HG03565 (cell line): ENCODE measurements at regions not wholly inside any gene's neighbourhood (a gene's known extent, or its start where the extent isn't known, plus 50 kb on each side); places are given as distances from the start of the nearest gene placed in this dataset.

Experiments used
- ATAC-seq: cut with Tn5 transposase; IDR thresholded peaks from one replicate; pipeline ENCODE4 v1.9.1; 2021; ENCODE audit warnings: mild to moderate bottlenecking, moderate library complexity; ENCODE audit not compliant: unreplicated experiment

- ATAC-seq, result no peak
Observed at GRCh38 chr11:112831041-112831440, 130.2 kb upstream of the NCAM1 start.

GRCh38 chr11:112831969-112832766 lies 129.1 kb upstream of the NCAM1 start:
- no peak for ATAC-seq

GRCh38 chr11:112834277-112834755 lies 126.9 kb upstream of the NCAM1 start:
- no peak for ATAC-seq

GRCh38 chr11:112835591-112836255 lies 125.5 kb upstream of the NCAM1 start:
- ATAC-seq, result no peak

- ATAC-seq, result no peak
Observed at GRCh38 chr11:112836256-112836602, 125.0 kb upstream of the NCAM1 start.

- ATAC-seq, result no peak
Observed at GRCh38 chr11:112837162-112837826, 123.9 kb upstream of the NCAM1 start.

GRCh38 chr11:112839051-112839450 lies 122.2 kb upstream of the NCAM1 start:
- ATAC-seq, result no peak

GRCh38 chr11:112841729-112842128 lies 119.5 kb upstream of the NCAM1 start:
- no peak for ATAC-seq

GRCh38 chr11:112842151-112842550 lies 119.1 kb upstream of the NCAM1 start:
- no peak for ATAC-seq

- ATAC-seq, result no peak
Observed at GRCh38 chr11:112844517-112844916, 116.7 kb upstream of the NCAM1 start.

GRCh38 chr11:112847568-112847967 lies 113.7 kb upstream of the NCAM1 start:
- ATAC-seq, result no peak

GRCh38 chr11:112852143-112852866 lies 108.9 kb upstream of the NCAM1 start:
- ATAC-seq, result no peak

GRCh38 chr11:112856133-112856532 lies 105.1 kb upstream of the NCAM1 start:
- no peak for ATAC-seq

- ATAC-seq, result no peak
Observed at GRCh38 chr11:112856591-112856990, 104.6 kb upstream of the NCAM1 start.

- no peak for ATAC-seq
Observed at GRCh38 chr11:112858289-112859023, 102.8 kb upstream of the NCAM1 start.

- ATAC-seq, result no peak
Observed at GRCh38 chr11:112859787-112860186, 101.4 kb upstream of the NCAM1 start.

GRCh38 chr11:112861356-112861755 lies 99.9 kb upstream of the NCAM1 start:
- no peak for ATAC-seq

GRCh38 chr11:112863305-112863704 lies 97.9 kb upstream of the NCAM1 start:
- no peak for ATAC-seq

- ATAC-seq, result no peak
Observed at GRCh38 chr11:112864672-112865071, 96.5 kb upstream of the NCAM1 start.

GRCh38 chr11:112871909-112872500 lies 89.2 kb upstream of the NCAM1 start:
- ATAC-seq, result no peak
